Upper lobe of left lung (tissue), 6 donors: ENCODE measurements at regions not wholly inside any gene's neighbourhood (a gene's known extent, or its start where the extent isn't known, plus 50 kb on each side); places are given as distances from the start of the nearest gene placed in this dataset.

Experiments used
- ATAC-seq, 2 donors: fragments of 200-7000 bp; cut with Tn5 transposase; one replicate each; pipeline ENCODE4 v1.9.1; 2022; ENCODE audit warnings: mild to moderate bottlenecking in 2 of 2, moderate library complexity in 2 of 2; ENCODE audit not compliant: low FRiP score in 2 of 2
- DNase-seq, 2 donors: peaks; one replicate each; pipeline ENCODE4 v3.0.0-alpha.2; 2019 to 2020
- H3K27ac ChIP-seq, 4 donors: fragments of 200-600 bp; sonication (generic); one replicate each; pipeline ENCODE4 v1.5.1; 2016 to 2019
- H3K27me3 ChIP-seq, 4 donors: fragments of 200-600 bp; sonication (generic); one replicate each; pipeline ENCODE4 v1.5.1; 2017 to 2019
- H3K36me3 ChIP-seq, 4 donors: fragments of 200-600 bp; sonication (generic); one replicate each; pipeline ENCODE4 v1.5.1; 2016 to 2019
- H3K4me1 ChIP-seq, 4 donors: fragments of 200-600 bp; sonication (generic); one replicate each; pipeline ENCODE4 v1.5.1; 2018 to 2019
- H3K4me3 ChIP-seq, 4 donors: fragments of 200-600 bp; sonication (generic); one replicate each; pipeline ENCODE4 v1.5.1; 2017 to 2019; ENCODE audit warnings: mild to moderate bottlenecking in 2 of 4, moderate library complexity in 1 of 4
- H3K9me3 ChIP-seq, 4 donors: fragments of 200-600 bp; sonication (generic); one replicate each; pipeline ENCODE4 v1.5.1; 2018 to 2019
- CTCF ChIP-seq, 6 experiments: fragments of 450-650 bp in 4 of 6; fragments of 200-600 bp in 2 of 6; sonication (generic) in 2 of 6; IDR thresholded peaks; one replicate each; pipeline ENCODE4 v1.5.1; 2016 to 2019; ENCODE audit warnings: antibody characterized with exemption in 6 of 6
- EP300 ChIP-seq, 4 donors: sonication (generic); formaldehyde crosslinking; IDR thresholded peaks; one replicate each; pipeline ENCODE4 v1.5.1; 2017; ENCODE audit warnings: antibody characterized with exemption in 4 of 4, control low read depth in 2 of 4
- POLR2A ChIP-seq, 4 donors: fragments of 450-650 bp; IDR thresholded peaks; one replicate each; pipeline ENCODE4 v1.5.1; 2016 to 2017; ENCODE audit warnings: antibody characterized with exemption in 4 of 4, mild to moderate bottlenecking in 2 of 4
- POLR2AphosphoS5 ChIP-seq, 2 donors: sonication (generic); formaldehyde crosslinking; IDR thresholded peaks; one replicate each; pipeline ENCODE4 v1.5.1; 2017; ENCODE audit warnings: antibody characterized with exemption in 2 of 2
- WGBS, 2 donors: methylation state at CpG; one replicate each; pipeline ENCODE4 v1.1.5; 2017 to 2018; 5-methylcytosine and 5-hydroxymethylcytosine counted together
- donor health status: DM: no; HTN: no; CAD: no; lungs with moderate emphysema.
- donor health status: DM: no; HTN: yes; CAD: no; lungs with severe emphysema.

DNA sequence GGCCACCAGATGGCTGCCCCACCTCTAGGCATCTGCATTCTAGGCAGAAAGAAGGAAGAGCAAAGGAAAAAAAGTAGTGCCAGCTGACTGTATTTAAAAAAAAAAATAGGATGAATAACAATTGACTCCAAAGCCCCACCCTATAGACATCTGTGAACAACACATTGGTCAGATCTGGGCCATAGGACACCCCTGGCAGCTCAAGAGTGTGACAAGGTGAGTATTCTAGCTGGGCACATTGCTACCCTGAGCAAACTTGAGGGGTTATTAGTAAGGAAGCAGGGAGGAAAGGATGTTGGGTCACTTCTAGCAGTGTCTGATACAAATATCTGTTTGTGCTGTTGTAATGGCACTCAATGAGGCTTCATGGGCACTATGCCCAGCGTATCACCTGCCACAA, 58.6 kb upstream of the NPAS2 start:
- H3K36me3 ChIP-seq: no peaks in the 10 kb centered on the region
- TF ChIP-seq POLR2AphosphoS5 (IDR thresholded peaks at IDR 0.05) (no peak), POLR2A (IDR thresholded peaks at IDR 0.05) (no peak), CTCF (IDR thresholded peaks at IDR 0.05) (no peak), EP300 (IDR thresholded peaks at IDR 0.05) (no peak)
- H3K9me3 ChIP-seq: no peaks in the 10 kb centered on the region
- H3K27me3 ChIP-seq: no peaks in the 10 kb centered on the region
- ATAC-seq: no peak
- WGBS, 2 donors: 82 to 94% methylated on average over 1 of the region's 1 CpG
- no peaks in the 10 kb centered on the region for H3K4me1 ChIP-seq
- DNase-seq: no peak
- no peak overlapping the region for H3K27ac ChIP-seq
- H3K4me3 ChIP-seq: no peak overlapping the region

DNA sequence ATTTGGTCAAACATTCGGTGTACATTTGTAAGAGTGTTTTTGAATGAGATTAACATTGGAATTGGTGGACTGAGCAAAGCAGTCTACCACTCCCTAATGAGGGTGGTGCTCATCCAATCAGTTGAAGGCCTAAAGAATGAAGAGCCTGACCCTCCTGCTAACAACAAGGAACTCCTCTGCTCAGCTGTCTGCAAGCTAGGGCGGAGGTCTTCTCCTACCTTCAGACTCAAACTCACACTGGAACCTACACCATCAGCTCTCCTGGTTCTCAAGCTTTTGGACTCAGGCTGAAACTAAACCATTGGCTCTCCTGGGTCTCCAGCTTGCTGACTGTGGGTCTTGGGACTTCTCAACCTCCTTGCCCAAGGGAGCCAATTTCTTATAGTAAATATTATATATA, 55.5 kb upstream of the NPAS2 start:
- Histone ChIP-seq H3K9me3 (no peaks in the 10 kb centered on the region), H3K27ac (no peak overlapping the region), H3K36me3 (no peaks in the 10 kb centered on the region), H3K4me3 (no peak overlapping the region), H3K27me3 (no peaks in the 10 kb centered on the region), H3K4me1 (no peaks in the 10 kb centered on the region)
- ATAC-seq (no peak), DNase-seq (no peak)
- 93 to 100% methylated on average over 2 of the region's 2 CpGs for WGBS, 2 donors
- TF ChIP-seq EP300 (IDR thresholded peaks at IDR 0.05): no peak
- no peak for TF ChIP-seq CTCF (IDR thresholded peaks at IDR 0.05)

DNA sequence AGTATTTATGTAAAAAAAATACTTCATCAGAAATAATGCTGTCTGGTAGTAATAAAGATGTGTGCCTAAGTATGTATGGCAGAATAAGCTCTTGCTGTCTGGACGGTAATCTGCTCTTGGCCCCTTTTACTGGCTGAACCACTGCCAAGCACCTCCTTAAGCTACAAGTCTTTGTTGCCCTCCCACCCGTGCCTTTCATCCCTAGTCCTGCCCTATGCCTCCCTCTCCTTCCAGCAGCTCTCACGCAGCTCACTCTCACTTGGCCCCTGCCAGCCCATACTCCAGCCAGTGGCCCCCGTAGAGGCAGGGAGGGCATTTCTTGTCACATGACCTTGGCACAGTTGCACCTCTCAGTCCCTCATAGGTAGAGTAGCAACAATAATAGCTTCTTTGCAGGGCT, 54.5 kb upstream of the NPAS2 start:
- Histone ChIP-seq H3K4me1 (no peaks in the 10 kb centered on the region), H3K27ac (no peak overlapping the region), H3K4me3 (no peak overlapping the region), H3K27me3 (no peaks in the 10 kb centered on the region), H3K36me3 (no peaks in the 10 kb centered on the region), H3K9me3 (no peaks in the 10 kb centered on the region)
- ATAC-seq (no peak), DNase-seq (no peak)
- WGBS, 2 donors: 54 to 69% methylated on average over 4 of the region's 4 CpGs
- TF ChIP-seq POLR2AphosphoS5 (IDR thresholded peaks at IDR 0.05) (no peak), EP300 (IDR thresholded peaks at IDR 0.05) (no peak), CTCF (IDR thresholded peaks at IDR 0.05) (no peak), POLR2A (IDR thresholded peaks at IDR 0.05) (no peak)

- no peaks in the 10 kb centered on the region for H3K9me3 ChIP-seq
- H3K27me3 ChIP-seq: no peaks in the 10 kb centered on the region
- ATAC-seq (no peak), DNase-seq (no peak)
- H3K4me3 ChIP-seq: no peak overlapping the region
- H3K4me1 ChIP-seq: no peaks in the 10 kb centered on the region
- TF ChIP-seq EP300 (IDR thresholded peaks at IDR 0.05) (no peak), POLR2AphosphoS5 (IDR thresholded peaks at IDR 0.05) (no peak), CTCF (IDR thresholded peaks at IDR 0.05) (no peak), POLR2A (IDR thresholded peaks at IDR 0.05) (no peak)
- no peak overlapping the region for H3K27ac ChIP-seq
- no peaks in the 10 kb centered on the region for H3K36me3 ChIP-seq
- WGBS, 2 donors: 91 to 94% methylated on average over 6 of the region's 6 CpGs
Measured at GRCh38 chr2:100766256-100766655, 53.7 kb upstream of the NPAS2 start.

DNA sequence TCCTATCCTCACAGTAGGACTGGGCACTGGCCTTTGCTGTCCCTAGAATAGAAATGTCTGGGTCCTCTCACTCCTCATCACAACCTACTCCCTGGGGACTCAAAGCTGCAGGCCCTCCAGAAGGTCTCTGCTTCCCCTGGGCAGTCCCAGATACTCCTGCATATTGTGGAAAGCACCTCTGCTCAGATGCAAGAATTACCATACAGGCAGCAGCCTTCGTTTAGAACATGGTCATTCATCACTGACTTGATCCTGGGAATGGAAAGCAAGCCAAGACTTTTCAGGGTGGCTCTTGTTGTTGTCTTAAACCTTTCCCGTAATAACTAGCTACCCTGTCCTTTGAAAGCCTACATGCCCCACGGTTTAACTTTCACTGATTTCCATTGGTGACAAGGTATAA, 53.1 kb upstream of the NPAS2 start:
- DNase-seq: no peak

More for the DNA sequence above, 53.1 kb upstream of the NPAS2 start:
- TF ChIP-seq POLR2A (IDR thresholded peaks at IDR 0.05): no peak
- TF ChIP-seq CTCF (IDR thresholded peaks at IDR 0.05): no peak
- TF ChIP-seq EP300 (IDR thresholded peaks at IDR 0.05): no peak
- TF ChIP-seq POLR2AphosphoS5 (IDR thresholded peaks at IDR 0.05): no peak
- ATAC-seq: no peak
- 52 to 59% methylated on average over 3 of the region's 3 CpGs for WGBS, 2 donors
- Histone ChIP-seq H3K36me3 (no peaks in the 10 kb centered on the region), H3K27ac (no peak overlapping the region), H3K4me1 (no peaks in the 10 kb centered on the region), H3K4me3 (no peak overlapping the region), H3K27me3 (no peaks in the 10 kb centered on the region), H3K9me3 (no peaks in the 10 kb centered on the region)
